ENCODE measurements at regions not wholly inside any gene's neighbourhood (a gene's known extent, or its start where the extent isn't known, plus 50 kb on each side); places are given as distances from the start of the nearest gene placed in this dataset.

DNA sequence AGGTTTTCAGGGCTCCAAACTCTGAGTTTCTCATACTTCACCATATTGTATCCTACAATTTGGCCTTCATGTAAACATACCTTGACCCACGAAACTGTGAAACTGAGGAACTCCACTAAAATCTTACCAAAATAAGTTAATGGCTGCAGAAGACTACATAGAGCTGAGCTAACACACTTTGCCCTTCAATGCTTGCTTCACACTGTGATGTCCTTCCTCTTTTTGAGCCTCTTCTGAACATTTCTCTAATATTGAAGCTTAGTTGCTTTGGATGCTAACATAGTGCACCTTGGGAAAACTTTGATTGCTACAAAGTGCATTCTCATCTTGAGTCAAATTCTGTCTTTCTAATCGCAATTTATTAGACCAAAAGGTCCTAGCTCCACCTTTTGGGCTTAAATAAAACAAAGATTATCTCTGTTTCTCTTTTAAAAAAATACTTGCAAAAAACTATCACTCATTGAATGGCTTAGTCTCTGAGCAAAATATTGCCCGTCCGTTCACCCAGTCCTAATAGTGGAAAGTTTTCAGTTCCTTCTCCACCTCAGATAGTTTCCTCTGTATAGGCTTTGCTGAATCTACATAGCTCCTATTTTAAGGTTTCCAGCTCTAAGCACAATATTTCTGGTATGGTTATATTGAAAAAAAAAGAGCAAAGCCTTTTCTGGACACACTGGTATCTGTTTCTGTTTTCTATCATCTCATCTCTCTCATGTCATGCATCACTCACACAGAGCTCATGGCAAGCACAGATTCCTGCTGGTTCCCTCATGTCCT lies 494.6 kb downstream of the RFPL4B start:
- no peak for TF ChIP-seq POLR2A (IDR thresholded peaks at IDR 0.05; ENCODE audit: low read length)
- no peak for TF ChIP-seq GATA1 (IDR thresholded peaks at IDR 0.05; ENCODE audit: low read depth, low read length)

DNA sequence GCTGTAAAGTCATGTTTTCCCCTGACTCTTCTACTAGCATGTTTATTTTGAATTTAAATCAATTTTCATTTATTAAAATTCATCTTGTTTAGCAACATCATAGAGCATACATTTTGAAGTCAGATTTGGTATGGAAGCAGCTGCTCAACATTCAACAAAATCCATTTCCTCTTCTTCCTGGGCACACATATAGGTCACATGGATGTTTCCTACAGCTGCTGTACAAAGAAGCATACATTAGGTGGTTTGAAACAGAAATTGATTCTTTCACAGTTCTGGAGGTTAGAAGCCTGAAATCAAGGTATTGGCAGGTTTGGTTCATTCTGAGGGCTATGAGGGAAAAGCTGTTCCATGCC lies 495.2 kb downstream of the RFPL4B start:
- no peak for DNase-seq
- no peak for TF ChIP-seq GATA1 (IDR thresholded peaks at IDR 0.05; ENCODE audit: low read depth, low read length)
- TF ChIP-seq POLR2A (IDR thresholded peaks at IDR 0.05; ENCODE audit: low read length), result no peak

More for the DNA sequence above, 494.6 kb downstream of the RFPL4B start:
- no peak for DNase-seq

DNA sequence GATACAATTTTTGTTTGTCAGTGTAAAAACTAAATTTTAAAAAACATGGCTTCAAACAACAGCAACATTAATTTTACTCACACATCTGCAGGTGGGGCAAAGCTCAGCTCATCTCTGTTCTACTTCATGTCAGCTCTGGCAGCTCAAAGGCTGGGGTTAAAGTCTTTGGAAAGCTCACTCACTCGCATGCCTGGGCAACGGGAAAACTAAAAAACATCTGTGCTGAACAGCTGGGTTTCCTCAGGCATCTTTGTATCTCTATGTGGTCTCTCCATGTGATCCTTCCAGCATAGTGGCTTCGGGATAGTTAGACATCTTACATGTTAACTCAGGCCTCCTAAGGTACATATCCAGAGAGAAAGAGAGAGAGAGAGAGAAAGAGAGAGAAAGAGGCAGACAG lies 499.6 kb downstream of the RFPL4B start:
- DNase-seq, result no peak
- TF ChIP-seq POLR2A (IDR thresholded peaks at IDR 0.05; ENCODE audit: low read length) (no peak), GATA1 (IDR thresholded peaks at IDR 0.05; ENCODE audit: low read depth, low read length) (no peak)

DNA sequence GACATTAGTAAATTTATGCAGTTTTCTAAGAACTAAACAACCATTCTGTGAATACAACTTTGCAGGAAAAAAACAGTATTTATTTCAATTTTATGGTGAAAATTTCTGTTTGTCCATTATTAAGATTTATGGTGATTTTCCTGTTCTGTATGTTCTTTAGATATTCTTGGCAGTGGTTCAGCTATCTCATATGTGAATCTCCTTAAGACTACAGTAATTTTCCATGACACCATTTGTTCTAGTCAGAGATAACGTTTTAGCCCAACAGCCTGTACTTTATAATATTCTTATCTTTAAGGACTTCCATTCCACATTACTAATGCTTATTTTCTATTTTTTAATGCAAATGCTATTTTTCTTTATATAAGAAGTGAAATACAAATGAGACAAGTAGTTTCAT lies 504.0 kb downstream of the RFPL4B start:
- TF ChIP-seq POLR2A (IDR thresholded peaks at IDR 0.05; ENCODE audit: low read length) (no peak), GATA1 (IDR thresholded peaks at IDR 0.05; ENCODE audit: low read depth, low read length) (no peak)
- peak in 1 of 2 experiments; percentile 21 for DNase-seq

DNA sequence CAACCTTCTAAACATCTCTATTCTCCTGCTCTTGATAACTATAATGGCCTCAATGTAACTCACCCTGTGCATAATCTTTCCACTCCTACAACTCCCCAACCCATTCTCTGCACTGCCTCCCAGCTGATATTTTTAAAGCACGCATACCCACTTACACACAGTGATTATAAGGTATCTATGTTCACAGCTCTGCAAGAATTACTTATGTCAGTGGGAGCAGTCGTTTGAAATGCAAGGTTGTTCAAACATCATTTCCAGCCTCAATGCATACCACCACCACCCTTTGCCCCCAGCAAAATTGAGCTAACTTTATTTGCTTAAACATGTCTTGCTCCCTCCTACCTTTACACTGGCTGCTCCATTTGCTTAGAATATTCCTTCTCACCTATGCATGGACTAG lies 506.0 kb downstream of the RFPL4B start:
- TF ChIP-seq POLR2A (IDR thresholded peaks at IDR 0.05; ENCODE audit: low read length) (no peak), GATA1 (IDR thresholded peaks at IDR 0.05; ENCODE audit: low read depth, low read length) (no peak)

DNA sequence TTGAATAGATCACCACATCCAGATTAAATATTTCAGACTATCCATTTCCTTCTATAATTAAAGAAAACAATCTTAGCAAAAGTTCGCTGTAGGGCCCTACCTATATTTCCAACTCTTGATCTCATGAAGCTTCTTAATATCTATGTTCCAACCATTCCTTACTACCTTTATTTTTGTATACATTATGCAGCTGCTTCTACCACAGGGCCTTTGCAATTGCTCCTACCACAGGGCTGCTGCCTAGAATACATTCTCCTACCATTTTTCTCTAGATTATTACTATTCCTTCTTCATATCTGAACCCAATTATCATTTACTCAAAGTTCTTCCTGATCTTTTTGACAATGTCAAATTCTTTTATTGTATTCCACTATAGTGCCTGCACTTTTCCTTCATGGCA lies 516.6 kb downstream of the RFPL4B start:
- TF ChIP-seq GATA1 (IDR thresholded peaks at IDR 0.05; ENCODE audit: low read depth, low read length) (no peak), POLR2A (IDR thresholded peaks at IDR 0.05; ENCODE audit: low read length) (no peak)

More for the DNA sequence above, 506.0 kb downstream of the RFPL4B start:
- DNase-seq, result no peak

DNA sequence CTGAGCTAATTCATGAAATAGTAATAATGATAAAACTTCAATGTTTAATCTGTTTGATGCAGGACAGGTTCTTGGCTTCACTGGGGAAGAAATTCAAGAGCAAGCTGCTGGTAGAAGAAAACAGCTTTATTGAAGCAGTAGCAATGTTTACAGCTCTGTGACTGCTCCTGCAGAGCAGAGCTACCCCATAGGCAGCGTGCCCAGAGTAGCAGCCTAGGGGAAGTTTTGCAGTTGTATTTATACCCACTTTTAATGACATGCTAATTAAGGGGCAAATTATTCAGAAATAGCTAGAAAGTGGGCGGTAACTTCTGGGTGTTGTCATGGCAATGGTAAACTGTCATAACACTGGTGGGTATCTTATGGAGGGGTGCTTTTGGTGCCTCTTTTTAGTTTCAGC lies 518.0 kb downstream of the RFPL4B start:
- TF ChIP-seq GATA1 (IDR thresholded peaks at IDR 0.05; ENCODE audit: low read depth, low read length), result no peak
- TF ChIP-seq POLR2A (IDR thresholded peaks at IDR 0.05; ENCODE audit: low read length), result no peak
- no peak for DNase-seq

More for the DNA sequence above, 516.6 kb downstream of the RFPL4B start:
- no peak for DNase-seq

DNA sequence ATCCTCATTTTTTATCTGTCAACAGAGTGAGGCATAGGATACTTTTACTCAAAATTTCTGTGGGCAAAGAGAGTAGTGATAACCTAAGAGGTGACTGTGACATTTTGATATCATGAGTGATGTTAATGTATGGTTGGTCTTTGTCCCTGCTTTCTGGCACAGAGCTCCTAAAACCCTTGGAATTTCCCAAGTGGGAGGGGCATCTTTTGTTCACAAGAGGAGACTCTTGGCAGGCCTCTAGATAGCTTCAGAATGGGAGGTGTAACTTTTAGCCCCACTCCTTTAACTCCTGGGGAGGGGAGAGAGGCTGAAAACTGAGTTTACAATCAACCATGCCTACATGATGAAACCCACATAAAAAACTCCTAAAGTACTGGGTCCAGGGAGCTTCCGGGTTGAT lies 527.8 kb downstream of the RFPL4B start:
- TF ChIP-seq GATA1 (IDR thresholded peaks at IDR 0.05; ENCODE audit: low read depth, low read length) (no peak), POLR2A (IDR thresholded peaks at IDR 0.05; ENCODE audit: low read length) (no peak)
- no peak for DNase-seq

DNA sequence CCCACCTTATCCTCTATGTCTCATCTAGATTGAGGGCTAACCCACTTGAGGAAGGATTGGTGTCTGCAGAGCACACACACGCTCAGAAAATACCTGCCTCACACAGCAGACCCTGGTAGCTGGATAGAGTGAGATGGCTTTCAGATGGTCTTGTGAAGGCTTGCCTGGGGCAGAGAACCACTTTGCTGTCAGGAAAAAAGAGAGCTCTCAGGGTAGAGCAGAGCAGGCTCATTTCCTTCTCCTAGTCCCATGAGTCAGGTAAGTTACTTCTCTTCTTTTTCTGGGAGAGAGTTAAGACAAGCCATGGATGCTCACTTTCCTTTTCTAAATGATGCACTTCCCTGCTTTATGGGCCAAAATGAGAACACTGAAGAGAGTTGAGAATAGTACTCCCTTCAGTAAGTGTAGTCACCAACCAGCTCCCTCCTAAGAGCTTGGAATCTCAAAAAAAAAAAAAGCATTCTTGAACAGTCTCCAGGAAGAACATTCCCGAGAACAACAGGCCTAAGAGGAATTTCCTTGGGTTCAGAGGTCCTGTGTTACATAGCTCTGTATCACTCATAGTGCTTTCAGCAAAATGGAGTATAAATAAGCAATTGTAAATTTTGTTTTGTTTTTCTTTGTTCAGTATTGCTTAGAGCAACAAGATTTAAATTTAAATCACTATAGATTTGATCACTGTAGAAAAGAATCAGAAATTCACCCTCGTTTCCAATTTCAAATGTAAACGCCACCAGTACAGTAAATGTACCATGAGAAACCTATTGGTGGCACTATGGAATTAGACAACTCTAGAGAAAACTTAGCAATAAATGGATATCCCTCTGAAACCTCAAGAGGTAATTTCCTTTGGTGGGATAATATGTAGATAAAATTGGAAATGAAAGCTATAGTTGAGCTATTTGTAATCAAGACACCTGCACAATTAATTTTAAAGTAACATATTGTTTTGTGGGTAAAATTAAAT lies 530.3 kb downstream of the RFPL4B start:
- no peak for TF ChIP-seq GATA1 (IDR thresholded peaks at IDR 0.05; ENCODE audit: low read depth, low read length)
- TF ChIP-seq POLR2A (IDR thresholded peaks at IDR 0.05; ENCODE audit: low read length), result no peak
- DNase-seq, result no peak

DNA sequence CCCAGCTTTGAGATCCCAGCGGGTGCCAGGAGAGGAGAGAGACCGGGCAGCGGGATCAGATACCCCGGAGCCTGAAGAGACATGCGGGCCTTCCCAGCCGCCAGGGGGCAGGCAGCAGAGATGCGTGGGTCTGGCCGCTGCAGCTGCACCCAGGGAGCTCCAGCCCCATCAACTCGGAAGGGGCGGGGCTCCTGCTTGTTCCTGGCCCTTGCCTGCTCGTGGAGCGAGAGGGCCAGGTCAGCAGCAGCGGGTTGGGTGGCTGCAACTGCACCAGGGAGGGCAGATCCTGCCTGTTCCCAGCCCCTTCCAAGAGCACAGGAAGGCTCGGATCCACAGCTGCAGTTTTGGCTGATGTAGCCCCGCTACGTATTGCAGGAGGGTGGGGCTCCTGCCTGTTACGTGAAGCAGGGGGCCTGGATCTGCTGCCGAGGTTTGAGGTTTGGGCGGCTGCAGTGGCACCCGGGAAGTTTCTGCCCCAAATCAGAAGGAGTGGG lies 532.8 kb downstream of the RFPL4B start:
- no peak for DNase-seq
- no peak for TF ChIP-seq GATA1 (IDR thresholded peaks at IDR 0.05; ENCODE audit: low read depth, low read length)
- TF ChIP-seq POLR2A (IDR thresholded peaks at IDR 0.05; ENCODE audit: low read length), result no peak

DNA sequence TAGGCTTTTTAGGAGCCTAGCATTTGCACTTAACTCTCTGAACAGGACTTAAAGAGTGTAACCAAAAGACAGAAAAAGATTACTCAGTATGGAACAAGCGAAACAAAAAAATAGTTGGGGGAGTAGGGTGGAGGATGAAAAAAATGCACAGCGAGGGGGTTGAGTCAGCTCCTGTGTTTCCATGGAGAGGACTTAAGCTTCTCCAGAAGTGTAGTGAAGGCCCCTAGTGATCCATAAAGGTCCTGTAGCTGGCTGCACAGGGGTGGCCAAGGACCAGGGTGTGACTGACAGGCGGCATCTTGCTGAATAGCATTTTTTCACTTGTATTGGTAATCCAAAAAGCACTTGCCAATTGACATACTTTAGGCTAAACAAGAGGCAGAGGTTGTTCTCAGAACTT lies 533.9 kb downstream of the RFPL4B start:
- DNase-seq, result no peak
- no peak for TF ChIP-seq GATA1 (IDR thresholded peaks at IDR 0.05; ENCODE audit: low read depth, low read length)
- no peak for TF ChIP-seq POLR2A (IDR thresholded peaks at IDR 0.05; ENCODE audit: low read length)

DNA sequence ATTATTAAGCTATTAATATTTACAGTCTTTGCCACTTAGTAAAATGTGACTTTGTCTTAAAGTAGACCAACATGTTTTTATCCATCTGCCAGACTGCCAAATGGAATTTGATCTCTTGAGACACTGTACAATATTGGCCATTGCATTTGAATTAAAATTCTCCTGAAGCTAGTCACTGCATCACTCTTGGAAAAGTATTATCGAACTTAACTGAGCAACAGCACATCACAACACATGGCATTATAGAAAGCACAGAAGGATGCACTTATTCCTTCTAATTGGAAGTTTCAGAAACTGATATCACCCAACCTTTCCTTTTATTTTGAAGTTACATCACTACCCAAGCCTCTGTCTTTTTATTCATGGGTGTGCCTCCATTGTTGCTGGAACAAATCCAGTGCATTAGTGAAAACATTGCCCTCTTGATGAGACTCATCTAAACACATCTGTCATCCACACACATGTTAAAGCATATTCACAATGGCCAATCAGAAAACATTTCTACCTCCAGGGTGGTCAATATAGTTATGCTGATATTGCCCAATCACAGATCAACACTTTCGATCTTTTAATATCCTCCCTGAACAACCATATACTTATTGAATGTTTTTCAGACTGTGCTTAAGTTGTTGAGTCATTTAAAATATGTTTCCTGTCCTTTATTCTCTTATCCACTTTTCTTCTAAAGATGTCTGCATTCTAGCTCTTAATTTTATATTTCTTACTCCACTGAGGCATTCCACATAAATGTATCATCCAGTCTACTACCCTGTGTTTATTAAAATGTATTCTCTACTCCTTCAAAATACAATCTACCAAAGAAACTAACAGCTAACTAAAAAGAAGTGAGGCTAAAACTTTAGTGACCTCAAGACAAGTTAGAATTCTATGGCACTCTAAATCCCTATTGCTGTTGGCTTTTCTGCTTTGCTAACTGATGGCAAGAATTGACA lies 535.0 kb downstream of the RFPL4B start:
- TF ChIP-seq POLR2A (IDR thresholded peaks at IDR 0.05; ENCODE audit: low read length) (no peak), GATA1 (IDR thresholded peaks at IDR 0.05; ENCODE audit: low read depth, low read length) (no peak)
- DNase-seq, result no peak

DNA sequence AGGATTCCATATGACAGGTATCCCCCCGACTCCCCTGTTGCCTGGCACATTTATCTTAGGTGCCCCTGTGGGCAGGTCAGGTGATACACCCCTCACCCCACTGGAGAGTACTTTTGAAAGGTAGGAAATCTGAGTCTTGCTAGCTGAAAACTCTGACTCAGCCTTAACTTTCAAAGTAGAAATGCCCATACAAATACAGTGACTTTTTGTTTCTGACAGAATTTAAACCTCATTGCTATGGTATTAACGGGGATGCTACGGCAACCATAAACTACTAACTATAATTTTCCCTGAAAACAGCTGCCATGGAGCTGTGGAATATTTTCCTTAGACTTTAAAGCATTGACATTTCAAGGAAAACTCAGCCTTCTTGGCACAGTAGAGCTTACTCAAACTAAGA lies 536.0 kb downstream of the RFPL4B start:
- DNase-seq, result no peak

More for the DNA sequence above, 536.0 kb downstream of the RFPL4B start:
- TF ChIP-seq POLR2A (IDR thresholded peaks at IDR 0.05; ENCODE audit: low read length), result no peak
- TF ChIP-seq GATA1 (IDR thresholded peaks at IDR 0.05; ENCODE audit: low read depth, low read length), result no peak
